Keratinocyte (primary cell): ENCODE measurements at regions not wholly inside any gene's neighbourhood (a gene's known extent, or its start where the extent isn't known, plus 50 kb on each side); places are given as distances from the start of the nearest gene placed in this dataset.

Experiments used
- DNase-seq: peaks from one replicate; pipeline ENCODE4 v3.0.0-alpha.2; 2011; ENCODE audit warnings: low read depth, missing footprints, low spot score
- FAIRE-seq: peaks from 2 replicates; lab custom pipeline; 2011; peaks lifted over from hg19 to GRCh38; lab: Jason Lieb, UNC
- H2AFZ ChIP-seq: 2 replicates; pipeline ENCODE4 v1.6.0; 2012; ENCODE audit warnings: low read length, control low read depth, inconsistent platforms; ENCODE audit not compliant: control insufficient read depth
- H3K27ac ChIP-seq: 2 replicates; pipeline ENCODE4 v1.5.1; 2011; ENCODE audit warnings: low read length; ENCODE audit not compliant: control insufficient read depth, insufficient read depth
- H3K27me3 ChIP-seq: 3 replicates; pipeline ENCODE4 v1.6.0; 2011; ENCODE audit warnings: low read length; ENCODE audit not compliant: control insufficient read depth, insufficient read depth; ENCODE audit errors: extremely low read depth
- H3K36me3 ChIP-seq, 2 experiments: 2 replicates in 1 of 2; 3 replicates in 1 of 2; pipeline ENCODE4 v1.5.1; 2011; ENCODE audit warnings: low read length in 2 of 2, mild to moderate bottlenecking in 1 of 2; ENCODE audit not compliant: control insufficient read depth in 2 of 2, insufficient read depth in 2 of 2; ENCODE audit errors: extremely low read depth in 1 of 2
- H3K4me1 ChIP-seq: 3 replicates; pipeline ENCODE4 v1.5.1; 2011; ENCODE audit warnings: low read length; ENCODE audit not compliant: control insufficient read depth, insufficient read depth; ENCODE audit errors: extremely low read depth
- H3K4me2 ChIP-seq: 3 replicates; pipeline ENCODE4 v1.6.0; 2011; ENCODE audit warnings: low read depth, low read length; ENCODE audit not compliant: control insufficient read depth, insufficient read depth; ENCODE audit errors: extremely low read depth
- H3K4me3 ChIP-seq, 3 experiments: fragments of 200-600 bp in 1 of 3; sonication (generic) in 1 of 3; 2 replicates in 2 of 3; 3 replicates in 1 of 3; pipeline ENCODE4 v1.5.1; 2011 to 2016; ENCODE audit warnings: low read length in 3 of 3, mild to moderate bottlenecking in 3 of 3, control low read depth in 2 of 3, inconsistent platforms in 1 of 3, low read depth in 1 of 3, mixed read lengths in 1 of 3, mixed run types in 1 of 3, moderate library complexity in 1 of 3; ENCODE audit not compliant: control insufficient read depth in 2 of 3, insufficient read depth in 2 of 3; ENCODE audit errors: extremely low read depth in 1 of 3
- H3K79me2 ChIP-seq: 2 replicates; pipeline ENCODE4 v1.6.0; 2012; ENCODE audit warnings: low read length; ENCODE audit not compliant: control insufficient read depth, insufficient read depth
- H3K9ac ChIP-seq: 3 replicates; pipeline ENCODE4 v1.6.0; 2011; ENCODE audit warnings: low read length; ENCODE audit not compliant: control insufficient read depth, insufficient read depth; ENCODE audit errors: extremely low read depth
- H3K9me1 ChIP-seq: 3 replicates; pipeline ENCODE4 v1.6.0; 2011; ENCODE audit warnings: low read length; ENCODE audit not compliant: control insufficient read depth, insufficient read depth; ENCODE audit errors: extremely low read depth
- H3K9me3 ChIP-seq: 2 replicates; pipeline ENCODE4 v1.5.1; 2012; ENCODE audit warnings: low read depth, low read length; ENCODE audit not compliant: control insufficient read depth
- H4K20me1 ChIP-seq: 3 replicates; pipeline ENCODE4 v1.6.0; 2011; ENCODE audit warnings: low read length; ENCODE audit not compliant: control insufficient read depth, insufficient read depth; ENCODE audit errors: extremely low read depth
- EZH2 ChIP-seq: IDR thresholded peaks from one replicate; pipeline ENCODE4 v1.6.1; 2012; ENCODE audit warnings: inconsistent platforms, mild to moderate bottlenecking, low read length, moderate library complexity
- dilution Hi-C: fragments of 300-500 bp; cut with MboI; formaldehyde crosslinking; loops from one replicate; pipeline ENCODE4 v1.7.0; 2020; ENCODE audit warnings: low sequenced_read_pairs; ENCODE audit not compliant: extremely low pct_ligation_motif_present
- TF ChIP-seq, protein P1 (sequence below), 3 experiments: IDR thresholded peaks in 1 of 3; conservative IDR thresholded peaks in 1 of 3; optimal IDR thresholded peaks in 1 of 3; 2 replicates in 2 of 3; 3 replicates in 1 of 3; pipeline versions ENCODE3 to v1.5.1; 2011; ENCODE audit warnings: low read length in 3 of 3, mild to moderate bottlenecking in 3 of 3, moderate library complexity in 2 of 3, control low read depth in 1 of 3, inconsistent platforms in 1 of 3; ENCODE audit not compliant: insufficient read depth in 2 of 3; ENCODE audit errors: extremely low read depth in 1 of 3

DNA sequence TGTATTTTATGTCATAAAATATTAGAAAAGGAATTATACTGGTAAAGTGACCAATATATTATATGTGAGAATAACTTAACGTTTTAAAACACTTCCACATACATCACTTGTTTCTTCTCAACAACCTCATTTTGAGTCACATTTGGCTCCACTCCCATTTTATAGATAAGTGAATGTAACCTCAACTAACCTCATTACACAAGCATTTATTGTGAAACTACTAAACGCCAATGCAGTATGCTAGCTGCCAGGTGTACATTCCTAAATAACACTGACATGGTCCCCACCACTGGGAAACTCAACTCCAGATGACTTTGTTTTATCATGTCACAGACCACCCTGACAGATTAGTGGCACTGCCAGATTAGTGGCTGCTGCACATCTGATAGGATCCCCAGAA lies 249.7 kb upstream of the CNTN4 start:
- H4K20me1 ChIP-seq: no peaks in the 10 kb centered on the region
- H3K27me3 ChIP-seq: no peaks in the 10 kb centered on the region
- H3K79me2 ChIP-seq: no peaks in the 10 kb centered on the region
- no peak for DNase-seq
- H3K4me2 ChIP-seq: no peak overlapping the region
- TF ChIP-seq, protein P1, sequence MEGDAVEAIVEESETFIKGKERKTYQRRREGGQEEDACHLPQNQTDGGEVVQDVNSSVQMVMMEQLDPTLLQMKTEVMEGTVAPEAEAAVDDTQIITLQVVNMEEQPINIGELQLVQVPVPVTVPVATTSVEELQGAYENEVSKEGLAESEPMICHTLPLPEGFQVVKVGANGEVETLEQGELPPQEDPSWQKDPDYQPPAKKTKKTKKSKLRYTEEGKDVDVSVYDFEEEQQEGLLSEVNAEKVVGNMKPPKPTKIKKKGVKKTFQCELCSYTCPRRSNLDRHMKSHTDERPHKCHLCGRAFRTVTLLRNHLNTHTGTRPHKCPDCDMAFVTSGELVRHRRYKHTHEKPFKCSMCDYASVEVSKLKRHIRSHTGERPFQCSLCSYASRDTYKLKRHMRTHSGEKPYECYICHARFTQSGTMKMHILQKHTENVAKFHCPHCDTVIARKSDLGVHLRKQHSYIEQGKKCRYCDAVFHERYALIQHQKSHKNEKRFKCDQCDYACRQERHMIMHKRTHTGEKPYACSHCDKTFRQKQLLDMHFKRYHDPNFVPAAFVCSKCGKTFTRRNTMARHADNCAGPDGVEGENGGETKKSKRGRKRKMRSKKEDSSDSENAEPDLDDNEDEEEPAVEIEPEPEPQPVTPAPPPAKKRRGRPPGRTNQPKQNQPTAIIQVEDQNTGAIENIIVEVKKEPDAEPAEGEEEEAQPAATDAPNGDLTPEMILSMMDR (optimal IDR thresholded peaks at IDR 0.05 in 1 of 3, IDR thresholded peaks at IDR 0.05 in 1 of 3, conservative IDR thresholded peaks at IDR 0.05 in 1 of 3; ENCODE audit: extremely low read depth in 1 of 3, insufficient read depth in 2 of 3, low read length in 3 of 3): no peak
- TF ChIP-seq EZH2: no peak
- no peak overlapping the region for H3K27ac ChIP-seq
- H3K4me1 ChIP-seq: no peaks in the 10 kb centered on the region
- H3K9me1 ChIP-seq: no peaks in the 10 kb centered on the region
- no peaks in the 10 kb centered on the region for H3K36me3 ChIP-seq
- dilution Hi-C loops: no loop called here
- no peak for FAIRE-seq
- H2AFZ ChIP-seq: no peak overlapping the region
- H3K9me3 ChIP-seq: no peaks in the 10 kb centered on the region
- no peak overlapping the region for H3K9ac ChIP-seq
- no peak overlapping the region for H3K4me3 ChIP-seq

DNA sequence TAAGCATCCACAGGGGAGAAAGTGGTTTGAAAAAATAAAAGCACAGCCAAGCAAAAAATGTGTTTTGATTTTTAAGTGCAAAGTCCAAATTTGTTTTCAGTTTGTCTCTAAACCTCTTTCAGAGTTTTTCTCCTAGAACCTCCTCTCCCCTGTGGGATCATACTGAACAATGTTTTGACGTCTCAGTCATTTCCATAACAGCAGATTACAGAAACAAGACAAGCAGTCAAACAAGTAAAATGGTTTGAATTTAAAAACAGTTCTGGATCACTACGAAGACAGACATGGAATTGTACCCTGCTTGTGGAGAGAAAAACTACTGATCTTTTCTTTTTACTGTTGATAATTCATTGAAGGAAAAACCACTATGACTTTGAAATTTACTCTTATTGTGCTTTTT lies 245.7 kb upstream of the CNTN4 start:
- H3K79me2 ChIP-seq: no peaks in the 10 kb centered on the region
- no peak overlapping the region for H3K4me3 ChIP-seq
- no peak overlapping the region for H3K4me2 ChIP-seq
- no peaks in the 10 kb centered on the region for H3K27me3 ChIP-seq
- DNase-seq (no peak), FAIRE-seq (no peak)
- no peaks in the 10 kb centered on the region for H4K20me1 ChIP-seq
- H3K9me3 ChIP-seq: no peaks in the 10 kb centered on the region
- dilution Hi-C loops: no loop called here
- no peaks in the 10 kb centered on the region for H3K9me1 ChIP-seq
- H3K9ac ChIP-seq: no peak overlapping the region
- H3K4me1 ChIP-seq: no peaks in the 10 kb centered on the region
- no peaks in the 10 kb centered on the region for H3K36me3 ChIP-seq
- TF ChIP-seq, protein P1 (optimal IDR thresholded peaks at IDR 0.05 in 1 of 3, IDR thresholded peaks at IDR 0.05 in 1 of 3, conservative IDR thresholded peaks at IDR 0.05 in 1 of 3; ENCODE audit: extremely low read depth in 1 of 3, insufficient read depth in 2 of 3, low read length in 3 of 3): no peak
- TF ChIP-seq EZH2: no peak
- no peak overlapping the region for H2AFZ ChIP-seq
- H3K27ac ChIP-seq: no peak overlapping the region
